Stimulated activated CD4-positive, alpha-beta T cell treated with anti-CD3 and anti-CD28 coated beads, Interleukin-4, amount 100 ng/mL, for 48 hours (primary cell): ENCODE measurements at regions not wholly inside any gene's neighbourhood (a gene's known extent, or its start where the extent isn't known, plus 50 kb on each side); places are given as distances from the start of the nearest gene placed in this dataset.
A peak's percentile ranks its signal among the peaks of the same experiment; 100 is the strongest.

Source experiments
- DNase-seq, 2 donors: peaks; one replicate each; pipeline ENCODE4 v3.0.0-alpha.2; 2020; ENCODE audit warnings: low read depth in 2 of 2

DNA sequence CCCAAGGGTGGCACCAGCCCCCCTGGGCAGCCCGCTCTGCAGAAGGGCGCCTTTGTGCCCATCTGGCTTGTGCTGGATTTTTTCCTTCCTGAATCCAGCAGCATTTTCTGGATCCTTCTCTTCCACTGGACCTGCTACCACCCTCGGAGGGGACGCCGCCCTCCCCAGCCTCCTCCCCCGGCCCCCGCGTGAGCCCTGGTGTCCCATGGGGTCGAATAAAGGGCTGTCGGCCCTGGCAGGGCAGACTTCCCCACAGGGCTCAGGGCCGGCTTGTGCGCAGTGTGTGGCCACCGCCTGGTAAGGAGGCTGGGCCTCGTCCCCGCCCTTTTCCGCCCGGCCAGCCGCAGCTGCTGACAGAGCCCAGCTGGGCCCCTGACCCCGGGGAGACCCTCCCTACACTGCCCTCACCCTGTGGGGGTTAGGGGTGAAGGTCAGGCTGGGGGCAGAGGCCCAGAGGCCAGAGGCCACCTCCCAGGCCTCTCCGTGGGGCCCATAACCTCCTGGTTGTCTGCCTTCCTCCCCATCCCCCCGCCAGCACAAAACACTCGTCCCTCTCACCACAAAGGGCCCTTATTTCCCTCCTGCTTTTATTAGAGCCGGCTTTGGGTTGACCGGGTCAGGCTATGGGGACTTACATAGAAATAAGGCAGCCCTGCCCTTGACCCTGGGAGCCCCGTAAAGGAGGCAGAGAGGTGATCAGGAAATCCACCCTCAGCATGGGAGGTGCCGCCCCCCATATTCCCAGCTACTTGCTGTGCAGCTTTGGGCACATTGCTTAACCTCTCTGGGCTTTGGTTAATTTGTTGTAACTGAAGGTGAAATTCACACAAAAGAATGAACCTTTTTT is 179.3 kb upstream of the CIBAR2 start:
- no peak for DNase-seq

DNA sequence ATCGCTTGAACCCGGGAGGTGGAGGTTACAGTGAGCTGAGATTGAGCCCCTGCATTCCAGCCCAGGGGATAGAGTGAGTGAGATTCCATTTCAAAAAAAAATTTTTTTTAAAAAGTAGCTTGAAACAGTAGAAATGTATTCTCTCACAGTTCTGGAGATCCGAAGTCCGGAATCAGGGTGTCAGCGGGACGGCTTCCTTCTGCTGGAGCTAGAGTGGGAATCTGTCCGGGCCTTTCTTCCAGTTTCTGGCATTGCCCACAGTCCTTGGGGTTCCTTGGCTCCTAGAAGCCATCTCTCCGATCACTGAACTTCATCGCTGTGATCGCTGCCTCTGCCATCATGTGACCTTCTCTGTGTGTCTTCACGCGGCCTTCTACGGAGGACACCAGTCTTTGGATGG is 181.2 kb upstream of the CIBAR2 start:
- no peak for DNase-seq

DNA sequence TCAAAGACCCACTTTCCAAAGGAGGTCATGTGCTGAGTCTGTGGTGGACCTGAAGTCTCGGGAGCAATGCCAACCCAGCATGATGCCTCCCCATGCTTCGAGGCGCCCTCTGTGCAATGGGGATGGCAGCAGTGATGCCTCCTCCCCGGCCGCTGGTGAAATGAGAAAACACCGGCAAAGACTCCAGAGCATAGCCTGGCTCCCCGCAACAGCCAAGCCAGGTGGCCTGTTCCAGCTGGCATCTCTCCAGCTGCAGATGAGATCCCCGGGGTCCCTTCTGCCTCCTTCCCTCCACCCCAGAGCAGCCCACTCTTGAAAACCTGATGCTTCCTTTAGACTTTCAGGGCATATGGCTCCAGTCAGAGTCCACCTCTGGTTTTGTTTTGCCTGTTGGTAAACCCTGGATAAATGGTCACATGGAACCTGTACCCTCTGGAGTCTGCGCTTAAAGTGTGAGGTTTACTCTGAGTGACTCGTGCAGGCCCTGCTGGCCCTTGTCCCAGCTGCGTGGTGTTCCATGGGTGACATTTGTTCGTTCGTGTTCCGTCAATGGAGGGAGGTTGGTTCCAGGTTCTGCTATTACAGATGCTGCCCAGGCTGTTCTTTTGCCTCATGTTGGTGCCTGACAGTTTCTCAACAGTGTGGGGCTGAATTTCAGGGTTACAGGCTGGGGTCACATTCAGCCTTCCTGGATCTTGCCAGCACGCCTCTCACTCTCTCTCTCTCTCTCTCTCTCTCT is 181.8 kb upstream of the CIBAR2 start:
- DNase-seq: no peak

DNA sequence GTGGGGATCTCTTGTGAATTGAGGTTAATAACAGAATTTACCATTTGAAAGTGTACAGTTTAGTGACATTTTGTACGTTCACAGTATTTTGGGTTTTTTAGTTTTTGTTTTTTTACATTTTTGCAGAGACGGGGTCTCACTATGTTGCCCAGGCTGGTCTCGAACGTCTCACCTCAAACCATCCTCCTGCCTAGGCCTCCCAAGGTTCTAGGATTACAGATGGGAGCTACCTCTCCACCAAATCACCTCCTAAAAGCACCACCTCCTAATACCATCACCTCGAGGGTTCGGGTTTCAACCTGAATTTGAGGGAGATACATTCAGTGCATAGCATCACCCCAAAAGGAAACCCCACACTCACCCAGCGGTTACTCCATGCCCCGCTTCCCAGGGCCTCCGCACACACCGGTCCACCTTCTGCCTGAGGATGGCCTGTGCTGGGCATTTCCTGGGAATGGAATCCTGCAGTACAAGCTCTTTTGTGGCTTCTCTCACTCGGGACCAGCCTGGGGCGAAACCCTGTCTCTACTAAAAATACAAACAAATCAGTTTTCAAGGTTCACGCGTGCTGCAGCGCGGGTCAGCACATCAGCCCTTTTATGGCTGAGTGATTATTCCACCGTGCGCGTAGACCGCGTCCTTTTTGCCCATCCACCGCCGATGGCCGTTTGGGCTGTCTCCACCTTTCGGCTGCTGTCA is 182.7 kb upstream of the CIBAR2 start:
- no peak for DNase-seq

DNA sequence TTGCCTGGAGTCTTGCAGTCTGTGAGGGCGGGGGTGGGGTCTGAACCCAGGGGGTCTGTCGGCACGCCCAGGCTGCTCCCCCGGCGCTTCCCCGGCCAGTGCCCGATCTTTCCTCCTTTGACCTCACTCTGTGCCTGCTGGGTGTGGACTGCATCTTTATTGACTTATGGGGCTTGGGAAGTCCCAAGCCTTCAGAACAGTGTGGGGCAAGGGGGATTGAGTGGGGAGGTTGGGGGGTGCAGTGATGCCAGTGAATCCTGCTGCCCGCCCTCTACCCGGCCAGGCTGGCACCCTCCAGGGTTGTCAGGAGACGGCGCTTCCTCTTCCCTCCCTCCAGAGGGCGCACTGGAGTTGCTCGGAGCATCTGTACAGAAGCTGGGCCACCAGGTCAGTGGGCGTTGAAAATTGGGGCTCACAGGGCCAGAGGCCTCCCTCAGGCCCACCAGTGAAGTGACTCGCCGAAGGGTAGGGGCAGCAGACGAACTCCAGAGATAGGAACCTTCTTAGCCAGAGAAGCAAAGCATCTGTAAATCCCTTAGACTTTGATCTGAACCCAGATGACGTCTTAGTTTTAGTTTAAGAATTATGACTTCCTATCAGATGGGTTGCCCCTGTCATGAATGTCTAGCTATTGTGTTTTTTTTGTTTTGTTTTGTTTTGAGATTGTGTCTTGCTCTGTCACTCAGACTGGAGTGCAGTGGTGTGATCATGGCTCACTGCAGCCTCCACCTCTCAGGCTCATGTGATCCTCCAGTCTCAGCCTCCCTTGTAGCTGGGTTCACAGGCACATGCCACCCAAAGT is 184.8 kb upstream of the CIBAR2 start:
- peak; percentile 46 to 62 for DNase-seq

DNA sequence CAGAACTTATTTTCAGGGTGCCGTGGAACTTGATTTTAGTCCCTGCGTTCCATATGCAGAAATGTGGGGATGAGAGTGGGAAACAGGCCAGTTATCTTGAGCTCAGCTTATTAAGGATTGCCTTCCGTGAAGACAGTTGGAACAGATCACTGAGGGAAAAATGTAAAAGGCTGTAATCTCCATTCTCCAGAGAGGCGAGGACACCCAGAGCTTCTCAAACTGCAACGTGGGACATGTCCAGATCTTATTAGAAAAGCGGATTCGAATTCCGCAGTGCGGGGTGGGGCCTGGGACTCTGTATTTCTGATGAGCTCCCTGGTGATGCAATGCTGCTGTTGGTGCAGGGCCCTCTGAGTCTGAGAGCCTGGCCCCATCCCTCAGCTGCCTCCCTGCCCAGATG is 185.6 kb upstream of the CIBAR2 start:
- DNase-seq: no peak

DNA sequence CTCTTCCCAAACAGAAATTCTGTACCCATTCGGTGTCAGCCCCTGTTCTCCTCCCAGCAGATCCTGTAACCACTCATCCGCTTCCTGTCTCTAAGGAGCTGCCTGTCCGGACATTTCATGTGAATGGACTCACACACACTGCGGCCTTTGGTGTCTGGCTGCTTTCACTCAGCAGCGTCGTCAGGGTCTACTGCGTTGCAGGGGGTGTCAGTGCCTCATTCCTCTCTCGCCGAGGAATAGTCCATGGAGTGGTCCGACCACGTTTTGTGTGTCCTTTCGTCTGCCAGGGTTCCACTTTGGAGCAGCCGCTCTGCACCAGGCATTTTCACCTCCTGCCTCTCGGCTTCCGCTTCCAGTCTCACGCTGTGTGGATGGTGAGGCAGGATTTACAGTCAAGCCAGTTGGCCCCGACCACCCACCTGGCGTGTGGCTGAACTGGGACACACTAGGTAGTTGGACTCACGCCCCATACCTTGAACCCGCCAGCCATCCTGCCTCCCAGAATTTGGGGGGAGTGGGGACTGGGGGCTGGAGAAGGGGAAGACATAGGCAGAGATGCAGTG is 188.2 kb upstream of the CIBAR2 start:
- DNase-seq: no peak

DNA sequence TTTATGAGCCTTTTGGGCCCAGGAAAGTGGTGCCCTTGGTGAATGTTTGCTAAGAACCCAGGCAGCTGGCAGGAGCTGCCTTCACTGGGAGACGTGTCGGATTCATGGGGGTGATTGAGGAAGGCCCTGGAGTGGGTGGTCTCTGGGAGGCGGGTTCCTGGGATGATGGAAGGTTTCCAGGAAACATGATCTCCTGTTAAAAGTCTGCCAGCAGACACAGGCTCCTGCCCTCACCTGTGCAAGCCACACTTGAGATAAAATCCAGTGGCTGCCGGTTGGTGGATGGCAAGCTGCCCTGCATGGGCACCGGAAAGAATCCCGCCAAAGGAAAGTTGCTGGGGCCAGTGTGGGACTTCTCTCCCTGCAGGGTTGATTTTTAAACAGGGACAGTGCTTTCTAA is 189.0 kb upstream of the CIBAR2 start:
- no peak for DNase-seq

DNA sequence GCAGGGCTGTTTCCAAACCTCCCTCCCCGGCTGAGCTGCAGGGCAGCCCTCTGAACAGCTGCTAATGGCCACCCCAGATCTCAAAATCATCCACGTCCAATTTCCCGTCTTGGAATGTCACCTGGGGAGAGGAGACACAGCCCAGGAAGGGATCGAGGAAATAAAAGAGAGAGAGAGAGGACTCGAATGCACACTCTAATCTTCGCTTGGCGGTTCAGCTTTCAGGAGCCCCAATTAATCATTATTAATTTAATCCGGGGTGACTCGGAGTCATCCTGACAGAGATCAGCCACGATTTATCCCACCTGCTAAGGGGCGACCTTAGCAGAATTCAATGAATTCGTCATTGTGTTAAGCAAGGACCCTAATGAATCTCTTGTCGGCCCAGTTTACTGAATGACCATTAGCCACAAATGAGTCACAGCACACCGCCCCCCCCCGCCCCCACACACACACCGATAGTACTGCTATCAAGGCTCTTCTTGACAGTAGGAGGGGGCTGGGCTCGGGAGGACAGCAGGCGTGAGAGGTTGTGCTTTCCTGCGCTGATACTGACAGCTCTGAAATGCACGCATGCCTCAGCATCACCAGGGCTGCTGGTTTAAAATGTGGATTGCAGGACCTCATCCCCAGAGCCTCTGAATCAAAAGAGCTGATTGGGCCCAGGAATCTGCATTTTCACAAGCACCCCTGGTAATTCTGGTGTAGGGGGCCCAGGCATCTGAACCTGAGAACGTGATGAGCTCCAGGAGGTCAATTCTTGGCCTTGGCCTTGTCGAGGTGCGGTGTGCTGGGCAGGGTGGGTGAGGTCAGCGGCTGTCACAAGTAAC is 190.0 kb upstream of the CIBAR2 start:
- DNase-seq: no peak

DNA sequence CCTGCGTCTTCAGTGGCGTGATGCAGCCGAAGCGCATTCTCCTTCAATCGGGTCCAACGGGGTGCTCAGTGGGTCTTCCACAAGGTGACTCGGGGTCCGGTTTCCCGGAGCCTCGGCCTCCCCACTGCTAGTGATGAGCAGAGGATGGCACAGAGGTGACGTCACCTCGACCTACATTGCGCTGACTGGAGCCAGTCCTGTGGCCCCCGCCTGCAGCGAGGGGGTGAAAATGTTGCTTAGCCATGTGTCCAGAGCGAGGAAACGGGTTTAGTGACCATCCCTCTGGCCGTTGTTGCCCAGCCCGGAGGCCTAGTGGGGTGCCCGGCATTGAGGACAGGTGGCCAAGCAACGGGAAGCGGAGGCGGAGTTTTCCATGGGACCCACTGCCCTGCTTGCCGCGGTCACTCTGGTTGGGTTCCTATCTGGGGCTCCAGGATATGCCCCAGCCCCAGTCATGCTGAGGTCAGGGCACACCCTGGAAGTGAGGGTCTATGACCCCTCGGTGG is 190.6 kb upstream of the CIBAR2 start:
- DNase-seq: no peak

DNA sequence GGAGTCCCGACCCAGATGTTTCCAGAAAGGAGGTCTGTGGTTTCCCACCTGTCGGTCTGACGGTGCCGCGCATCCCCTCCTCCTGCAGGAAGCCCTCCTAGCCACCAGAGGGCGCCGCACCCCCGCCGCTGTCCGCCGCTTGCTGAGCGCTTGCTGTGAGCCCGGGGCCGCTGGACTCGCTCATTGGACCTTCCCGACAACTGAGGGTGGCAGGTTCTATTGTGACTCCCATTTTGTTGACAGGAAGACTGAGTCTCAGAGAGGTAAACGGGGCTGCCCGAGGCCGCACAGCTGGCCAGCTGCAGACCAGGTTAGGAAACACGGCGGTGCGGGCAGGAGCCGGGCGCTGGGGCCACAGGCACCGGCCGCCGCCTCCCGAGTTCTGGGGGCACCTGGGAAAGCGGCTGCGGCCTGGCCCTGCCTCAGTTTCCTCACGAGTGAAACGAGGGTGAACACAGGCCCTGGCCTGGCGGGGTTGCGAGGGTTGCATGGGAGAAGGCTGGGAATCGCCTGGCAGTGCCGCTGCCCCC is 191.1 kb upstream of the CIBAR2 start:
- peak; percentile 65 to 81 for DNase-seq

DNA sequence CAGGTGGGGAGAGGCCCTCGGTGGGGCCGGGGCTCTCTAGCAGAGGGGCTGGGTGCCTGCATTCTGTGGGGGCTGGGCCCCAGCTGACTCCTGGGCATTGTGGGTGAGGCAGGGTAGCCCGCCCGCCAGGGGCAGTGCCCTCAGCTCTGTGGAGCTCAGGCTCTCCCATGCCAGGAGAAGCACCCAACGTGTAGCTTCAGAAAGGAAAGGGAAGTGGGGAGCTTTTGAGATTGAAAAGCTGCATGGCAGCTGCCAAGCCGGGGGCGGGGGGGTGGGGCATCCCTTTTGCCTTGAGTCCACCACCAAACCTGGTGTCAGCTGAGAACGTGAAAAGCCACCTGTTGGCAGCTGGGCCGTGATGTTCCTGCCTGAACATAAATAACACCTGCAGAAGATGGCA is 192.1 kb upstream of the CIBAR2 start:
- no peak for DNase-seq

DNA sequence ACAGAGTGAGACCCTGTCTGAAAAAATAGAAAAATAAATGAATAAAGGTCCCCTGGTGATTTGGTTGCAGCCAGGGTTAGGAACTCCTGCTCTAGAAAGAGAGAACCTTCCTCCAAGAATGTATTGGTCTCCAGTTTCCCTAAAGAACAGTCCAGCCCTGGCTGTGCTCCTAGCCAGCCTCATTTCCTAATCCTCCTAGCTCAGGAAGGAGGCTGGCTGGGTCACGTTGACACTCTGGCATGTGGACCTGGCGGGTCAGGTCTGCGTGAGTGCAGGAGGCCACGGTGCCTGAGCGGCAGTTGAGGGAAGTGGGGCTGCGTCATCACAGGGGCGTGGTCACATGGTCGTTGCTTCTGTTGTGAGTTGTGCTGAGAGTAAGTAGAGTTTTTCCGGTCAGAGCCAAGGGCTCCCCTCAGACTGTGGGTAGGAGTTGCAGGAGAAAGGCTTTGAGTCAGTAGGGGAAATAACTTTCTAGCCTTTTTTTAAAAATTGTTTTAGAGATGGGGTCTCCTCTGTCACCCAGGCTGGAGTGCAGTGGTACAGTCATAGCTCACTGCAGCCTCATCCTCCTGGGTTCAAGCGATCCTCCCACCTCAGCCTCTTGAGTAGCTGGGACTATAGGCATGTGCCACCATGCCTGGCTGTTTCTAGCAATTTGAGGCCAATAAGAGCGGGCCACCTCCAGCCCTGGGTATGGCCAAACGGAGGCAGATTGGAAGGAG is 194.0 kb upstream of the CIBAR2 start:
- DNase-seq: peak; percentile 75 to 78

DNA sequence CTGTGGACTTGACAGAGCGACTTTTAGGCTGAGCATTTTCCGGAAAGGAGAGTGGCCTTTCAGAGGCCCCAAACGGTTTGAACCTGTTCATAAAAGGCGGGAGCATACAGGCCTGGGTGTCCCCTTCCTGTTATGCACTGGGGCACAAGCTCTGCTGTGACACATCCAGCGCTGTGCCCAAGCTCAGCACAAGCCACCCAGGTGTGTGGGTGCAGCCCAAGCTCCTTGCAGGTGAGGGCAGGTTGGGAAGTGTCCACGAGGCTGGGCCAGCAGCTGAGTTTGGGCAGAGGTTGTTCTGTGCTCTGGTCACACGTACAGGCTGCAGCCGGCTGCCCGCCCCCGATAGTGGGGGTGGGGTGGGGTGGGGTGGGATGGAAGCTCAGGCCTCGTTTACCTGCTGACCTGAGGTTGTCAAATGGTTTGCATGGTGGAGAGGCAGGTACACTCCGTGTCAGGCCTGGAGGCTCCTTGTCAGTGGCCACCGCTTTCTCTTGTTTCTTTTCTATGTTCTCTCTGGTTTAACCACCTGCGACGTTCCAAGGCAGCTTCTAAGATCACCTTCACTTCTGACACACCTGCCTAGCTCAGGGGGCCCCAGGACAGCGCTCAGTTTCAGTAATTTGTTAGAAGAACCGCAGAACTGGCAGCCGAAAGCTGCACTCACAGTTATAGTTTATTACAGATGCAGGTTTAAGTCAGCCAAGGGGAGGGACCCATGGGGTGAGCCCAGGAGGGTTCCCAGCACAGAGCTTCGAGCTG is 194.7 kb upstream of the CIBAR2 start:
- no peak for DNase-seq

DNA sequence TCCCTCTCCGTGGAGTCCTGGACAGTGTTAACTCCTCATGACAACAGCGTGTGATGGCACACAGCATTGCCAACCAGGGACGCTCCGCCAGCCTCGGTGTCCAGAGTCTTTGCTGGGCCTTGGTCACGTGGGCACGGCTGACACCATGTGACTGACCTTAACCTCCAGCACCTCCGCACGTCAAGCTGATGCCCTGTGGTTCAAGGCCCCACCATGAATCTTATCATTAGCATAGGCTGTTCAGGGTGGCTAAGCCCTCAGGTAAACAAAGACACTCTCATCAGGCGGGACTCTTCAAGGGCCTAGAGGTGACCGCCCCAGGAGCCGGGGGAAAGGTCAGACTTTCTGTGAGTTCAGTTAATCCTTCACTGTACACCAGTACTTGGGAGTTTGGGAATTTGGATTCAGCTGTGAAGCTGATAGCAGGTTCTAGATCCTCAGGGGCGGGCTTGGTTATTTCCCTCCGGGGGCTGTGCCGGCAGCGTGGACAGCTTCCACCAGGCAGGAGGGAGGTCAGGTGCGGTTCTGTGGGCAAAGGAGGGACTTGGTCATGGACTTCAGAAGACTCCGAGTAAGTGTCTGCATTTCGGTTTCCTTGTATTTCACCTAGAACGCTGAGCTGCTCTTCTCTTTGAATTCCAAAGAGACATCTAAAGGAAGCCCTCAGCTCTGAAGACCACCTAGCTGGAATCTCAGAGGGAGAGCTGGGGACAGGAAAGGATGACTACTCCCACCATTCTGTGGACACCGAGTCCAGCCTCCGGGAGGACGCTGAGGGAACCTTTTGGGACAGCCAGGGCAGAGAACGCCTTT is 195.5 kb upstream of the CIBAR2 start:
- no peak for DNase-seq

DNA sequence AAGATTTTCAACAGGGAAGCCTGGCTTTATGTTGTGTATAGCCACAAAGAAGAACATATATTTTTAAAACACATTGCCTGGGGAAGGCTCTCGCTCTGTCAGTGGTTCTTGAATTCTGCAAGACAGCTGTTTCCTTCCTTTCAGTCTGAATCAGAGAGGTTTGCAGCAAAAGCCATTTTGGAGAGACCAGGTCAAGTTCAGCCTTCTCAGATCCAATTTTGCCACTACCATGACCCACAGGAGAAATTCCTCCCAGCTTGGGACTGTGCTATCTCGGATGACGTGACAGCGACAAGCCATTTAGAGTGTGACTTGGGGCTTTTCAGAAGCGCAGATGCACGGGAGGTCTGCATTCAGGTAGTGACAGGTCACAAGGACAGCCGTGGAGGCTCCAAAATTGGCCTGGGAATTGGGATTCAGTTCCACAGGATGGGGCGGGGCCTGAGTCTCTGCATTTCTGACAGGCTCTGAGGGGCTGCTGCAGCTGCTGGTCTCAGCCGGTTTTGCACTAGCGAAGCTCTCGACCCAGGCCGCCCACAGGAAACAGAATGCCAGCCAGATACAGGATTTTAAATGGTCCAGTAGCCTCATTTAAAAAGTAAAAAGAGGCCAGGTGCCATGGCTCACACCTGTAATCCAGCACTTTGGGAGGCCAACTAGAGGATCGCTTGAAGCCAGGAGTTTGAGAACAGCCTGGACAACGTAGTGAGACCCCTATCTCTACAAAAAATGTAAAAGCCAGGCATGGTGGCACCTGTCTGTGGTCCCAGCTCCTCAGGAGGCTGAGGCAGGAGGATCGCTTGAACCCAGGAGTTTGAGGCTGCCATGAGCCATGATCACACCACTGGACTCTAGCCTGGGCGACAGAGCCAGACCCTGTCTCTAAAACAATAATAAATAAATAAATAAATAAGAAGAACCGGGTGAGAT is 196.6 kb upstream of the CIBAR2 start:
- no peak for DNase-seq
